ACC112 (cell line): ENCODE measurements at regions not wholly inside any gene's neighbourhood (a gene's known extent, or its start where the extent isn't known, plus 50 kb on each side); places are given as distances from the start of the nearest gene placed in this dataset.
"Not testable (repeated sequence)": the region's sequence is repeated elsewhere in the genome, so short reads cannot be mapped to it uniquely, and the experiment has no call there.

Experiments used
- H2AFZ ChIP-seq: fragments of 200-600 bp; sonication (generic); one replicate; pipeline ENCODE4 v1.6.0; 2017; ENCODE audit warnings: antibody characterized with exemption, low read length; ENCODE audit not compliant: unreplicated experiment
- H3K27ac ChIP-seq: fragments of 200-600 bp; sonication (generic); 2 replicates; pipeline ENCODE4 v1.5.1; 2014; ENCODE audit warnings: low read depth, mild to moderate bottlenecking, antibody characterized with exemption, low read length, moderate library complexity
- H3K27me3 ChIP-seq: fragments of 200-600 bp; sonication (generic); 2 replicates; pipeline ENCODE4 v1.6.1; 2014; ENCODE audit warnings: mild to moderate bottlenecking, antibody characterized with exemption, low read length, moderate library complexity, mixed read lengths; ENCODE audit not compliant: insufficient read depth
- H3K36me3 ChIP-seq: fragments of 200-600 bp; sonication (generic); 2 replicates; pipeline ENCODE4 v1.6.1; 2016; ENCODE audit warnings: mild to moderate bottlenecking, antibody characterized with exemption, low read length, moderate library complexity, mixed read lengths; ENCODE audit not compliant: insufficient read depth
- H3K4me1 ChIP-seq: fragments of 200-600 bp; sonication (generic); one replicate; pipeline ENCODE4 v1.6.1; 2016; ENCODE audit warnings: low read length, mixed read lengths; ENCODE audit not compliant: insufficient read depth, unreplicated experiment, control insufficient read depth
- H3K4me3 ChIP-seq: fragments of 200-600 bp; sonication (generic); 2 replicates; pipeline ENCODE4 v1.5.1; 2014; ENCODE audit warnings: mild to moderate bottlenecking, low read depth, low read length
- H3K79me2 ChIP-seq: fragments of 200-600 bp; sonication (generic); one replicate; pipeline ENCODE4 v1.6.0; 2016; ENCODE audit warnings: low read length; ENCODE audit not compliant: control insufficient read depth, unreplicated experiment, insufficient read depth

DNA sequence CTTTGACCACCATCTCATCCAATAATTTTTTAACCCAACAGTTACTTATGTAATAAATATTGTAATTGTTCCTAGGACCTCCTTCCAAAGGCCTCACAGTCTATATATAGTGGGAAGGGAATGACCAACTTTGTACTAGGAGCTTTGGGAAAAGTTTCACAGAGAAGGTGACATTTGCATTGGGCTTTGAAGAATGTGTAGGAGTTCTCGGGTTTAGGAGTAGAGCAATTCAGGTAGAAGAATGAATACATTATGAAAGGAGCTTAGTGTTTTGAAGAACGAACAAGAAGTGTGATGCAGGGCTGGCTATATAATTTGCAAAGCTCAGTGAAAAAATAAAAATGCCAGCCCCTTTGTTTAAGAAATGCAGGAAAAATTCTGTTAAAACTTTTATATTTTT, 330.4 kb upstream of the DEPDC1 start:
- Histone ChIP-seq H3K4me1 (no peaks in the 10 kb centered on the region), H3K27me3 (no peaks in the 10 kb centered on the region), H3K36me3 (no peaks in the 10 kb centered on the region), H3K4me3 (no peak overlapping the region), H3K27ac (no peak overlapping the region), H2AFZ (no peak overlapping the region), H3K79me2 (no peaks in the 10 kb centered on the region)

DNA sequence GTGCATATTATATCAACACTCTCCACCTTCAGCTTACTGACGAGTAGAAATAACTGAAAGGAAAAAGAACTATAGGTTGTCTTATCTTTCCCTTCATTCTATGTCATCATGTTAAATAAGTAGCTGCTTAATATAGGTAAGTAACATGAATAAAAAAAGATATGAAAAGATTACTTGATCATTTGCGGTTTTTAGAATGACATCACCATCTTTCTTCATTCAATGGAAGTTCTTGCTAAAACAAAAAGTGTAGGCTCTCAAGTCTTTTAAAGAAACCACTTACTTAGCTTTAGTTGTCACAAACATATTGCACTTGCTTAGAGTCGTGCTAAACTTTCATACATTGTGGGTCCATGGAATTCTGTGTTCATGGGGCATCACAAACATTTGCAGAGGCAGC, 331.1 kb upstream of the DEPDC1 start:
- H3K79me2 ChIP-seq: no peaks in the 10 kb centered on the region
- H3K27me3 ChIP-seq: no peaks in the 10 kb centered on the region
- H3K36me3 ChIP-seq: no peaks in the 10 kb centered on the region
- no peak overlapping the region for H3K27ac ChIP-seq
- H2AFZ ChIP-seq: no peak overlapping the region
- H3K4me1 ChIP-seq: no peaks in the 10 kb centered on the region
- no peak overlapping the region for H3K4me3 ChIP-seq

DNA sequence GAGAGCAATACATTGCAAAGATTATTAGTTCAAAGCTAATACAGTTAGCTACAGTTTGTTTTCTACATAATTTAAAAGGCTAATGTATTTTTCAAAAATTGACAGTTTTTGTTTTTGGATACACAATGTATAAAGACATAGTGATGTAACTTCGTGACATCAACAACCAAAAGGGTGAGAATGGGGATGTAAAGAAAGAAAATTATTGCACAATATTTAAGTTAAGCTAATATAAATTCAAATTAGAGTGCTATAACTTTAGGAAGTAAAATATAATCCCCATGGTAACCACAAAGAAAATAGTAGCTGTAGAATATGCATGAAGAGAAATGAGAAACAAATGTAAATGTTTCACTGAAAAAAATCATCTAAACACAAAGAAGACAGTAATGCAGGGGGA, 334.4 kb upstream of the DEPDC1 start:
- Histone ChIP-seq H3K36me3 (no peaks in the 10 kb centered on the region), H3K79me2 (no peaks in the 10 kb centered on the region), H3K27ac (no peak overlapping the region)

DNA sequence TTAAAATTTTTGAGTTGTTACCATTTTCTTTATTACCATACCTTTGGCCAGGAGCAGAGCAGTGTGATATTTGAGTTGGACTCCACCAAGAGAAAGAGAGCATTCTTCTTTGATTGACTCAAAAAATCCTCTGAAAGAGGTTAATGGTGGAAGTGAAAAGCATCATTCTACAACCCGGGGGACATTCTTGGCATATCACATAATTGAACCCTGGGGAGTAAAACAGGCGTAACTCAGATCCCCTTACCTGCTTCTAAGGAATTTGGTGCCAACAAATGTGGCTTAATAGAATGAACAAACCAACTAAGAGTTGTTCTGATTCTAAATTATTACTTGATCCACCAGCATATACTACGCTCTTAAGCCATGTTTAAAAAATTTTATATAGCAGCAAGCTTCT, 351.1 kb upstream of the DEPDC1 start:
- H3K27me3 ChIP-seq: no peaks in the 10 kb centered on the region
- no peaks in the 10 kb centered on the region for H3K79me2 ChIP-seq
- no peaks in the 10 kb centered on the region for H3K36me3 ChIP-seq
- H2AFZ ChIP-seq: no peak overlapping the region
- no peak overlapping the region for H3K27ac ChIP-seq
- H3K4me3 ChIP-seq: no peak overlapping the region
- H3K4me1 ChIP-seq: no peaks in the 10 kb centered on the region

More for the DNA sequence above, 334.4 kb upstream of the DEPDC1 start:
- Histone ChIP-seq H3K4me3 (no peak overlapping the region), H2AFZ (no peak overlapping the region), H3K4me1 (no peaks in the 10 kb centered on the region), H3K27me3 (no peaks in the 10 kb centered on the region)

DNA sequence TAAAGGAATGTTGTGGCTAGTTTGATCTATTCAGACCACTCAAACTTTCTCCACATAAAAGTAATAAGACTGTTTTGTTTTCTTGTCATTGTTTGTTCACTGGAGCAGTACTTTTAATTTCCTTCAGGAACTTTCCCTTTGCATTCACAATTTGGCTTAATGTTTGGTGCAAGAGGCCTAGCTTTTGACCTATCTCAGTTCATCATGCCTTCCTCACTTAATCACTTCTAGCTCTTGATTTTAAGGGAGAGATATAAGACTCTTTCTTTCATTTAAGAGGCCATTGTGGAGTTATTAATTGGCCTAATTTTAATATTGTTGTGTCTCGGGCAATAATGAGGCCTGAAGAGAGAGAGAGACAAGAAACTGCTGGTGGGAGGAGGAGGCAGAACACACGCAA, 371.7 kb upstream of the DEPDC1 start:
- Histone ChIP-seq H2AFZ (no peak overlapping the region), H3K79me2 (no peaks in the 10 kb centered on the region), H3K36me3 (no peaks in the 10 kb centered on the region), H3K27me3 (no peaks in the 10 kb centered on the region), H3K27ac (no peak overlapping the region), H3K4me1 (no peaks in the 10 kb centered on the region), H3K4me3 (no peak overlapping the region)

DNA sequence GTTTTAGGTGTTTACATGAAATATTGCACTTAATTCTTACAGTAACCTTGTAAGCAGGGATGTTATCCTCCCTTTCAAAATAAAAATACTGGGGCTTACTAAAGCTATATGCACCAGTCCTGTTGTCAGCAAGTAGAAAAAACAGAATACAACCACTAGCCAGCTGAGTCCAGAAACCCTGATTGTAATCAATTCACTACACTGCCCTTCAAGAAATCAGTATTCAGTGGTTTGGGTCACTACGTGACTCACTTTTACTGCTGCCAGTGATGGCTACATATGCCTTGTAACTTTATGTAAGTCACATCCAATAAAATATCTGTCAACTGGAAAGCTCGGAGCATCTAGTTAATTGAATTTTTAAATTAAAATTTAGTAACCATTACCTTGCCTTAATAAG, 376.3 kb upstream of the DEPDC1 start:
- Histone ChIP-seq H2AFZ (no peak overlapping the region), H3K79me2 (no peaks in the 10 kb centered on the region), H3K27me3 (no peaks in the 10 kb centered on the region), H3K4me1 (no peaks in the 10 kb centered on the region), H3K27ac (no peak overlapping the region), H3K4me3 (no peak overlapping the region), H3K36me3 (no peaks in the 10 kb centered on the region)

DNA sequence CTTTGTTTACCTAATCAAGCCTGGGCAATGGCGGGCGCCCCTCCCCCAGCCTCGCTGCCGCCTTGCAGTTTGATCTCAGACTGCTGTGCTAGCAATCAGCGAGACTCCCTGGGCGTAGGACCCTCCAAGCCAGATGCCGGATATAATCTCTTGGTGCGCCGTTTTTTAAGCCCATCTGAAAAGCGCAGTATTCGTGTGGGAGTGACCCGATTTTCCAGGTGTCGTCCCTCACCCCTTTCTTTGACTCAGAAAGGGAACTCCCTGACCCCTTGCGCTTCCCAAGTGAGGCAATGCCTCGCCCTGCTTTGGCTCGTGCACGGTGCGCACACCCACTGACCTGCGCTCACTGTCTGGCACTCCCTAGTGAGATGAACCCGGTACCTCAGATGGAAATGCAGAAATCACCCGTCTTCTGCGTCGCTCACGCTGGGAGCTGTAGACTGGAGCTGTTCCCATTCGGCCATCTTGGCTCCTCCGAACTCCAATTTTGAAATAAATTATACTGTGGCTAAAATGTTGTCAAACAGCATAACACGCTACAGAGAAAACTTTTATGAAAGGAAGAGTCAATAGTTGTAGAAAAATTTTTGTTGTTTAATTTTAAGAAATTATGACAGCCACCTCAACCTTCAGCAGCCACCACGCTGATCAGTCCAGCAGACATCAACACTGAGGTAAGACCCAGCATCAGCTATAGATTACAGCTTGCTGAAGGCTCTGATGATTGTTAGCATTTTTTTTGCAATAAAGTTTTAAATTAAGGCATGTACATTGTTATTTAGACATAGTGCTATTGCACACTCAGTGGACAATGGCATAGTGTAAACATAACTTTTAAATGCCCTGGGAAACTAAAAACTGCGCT, 384.7 kb upstream of the DEPDC1 start:
- not testable (repeated sequence) for H2AFZ ChIP-seq, H3K27me3 ChIP-seq, H3K36me3 ChIP-seq, H3K27ac ChIP-seq, H3K4me1 ChIP-seq, H3K4me3 ChIP-seq, H3K79me2 ChIP-seq

DNA sequence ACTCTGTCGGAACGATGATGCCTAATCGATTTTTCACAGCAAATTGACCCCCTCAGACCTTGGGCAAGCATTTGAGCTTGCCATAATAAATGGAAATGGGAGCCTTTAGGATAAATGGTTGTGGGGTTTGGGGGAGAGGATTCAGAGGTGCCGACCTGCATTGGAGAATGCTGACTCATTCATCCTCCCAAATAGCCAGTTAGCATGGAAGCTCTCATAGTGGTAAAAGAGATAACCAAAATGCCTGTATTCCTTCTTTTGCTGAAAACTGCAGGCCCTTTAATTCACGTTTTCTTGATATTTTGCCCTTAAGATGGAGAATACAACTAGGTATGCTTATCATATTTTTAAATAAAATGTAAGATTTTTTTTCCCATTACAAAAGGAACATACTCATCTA, 392.6 kb upstream of the DEPDC1 start:
- Histone ChIP-seq H3K4me3 (no peak overlapping the region), H2AFZ (no peak overlapping the region), H3K27me3 (no peaks in the 10 kb centered on the region), H3K36me3 (no peaks in the 10 kb centered on the region), H3K79me2 (no peaks in the 10 kb centered on the region), H3K27ac (no peak overlapping the region), H3K4me1 (no peaks in the 10 kb centered on the region)

DNA sequence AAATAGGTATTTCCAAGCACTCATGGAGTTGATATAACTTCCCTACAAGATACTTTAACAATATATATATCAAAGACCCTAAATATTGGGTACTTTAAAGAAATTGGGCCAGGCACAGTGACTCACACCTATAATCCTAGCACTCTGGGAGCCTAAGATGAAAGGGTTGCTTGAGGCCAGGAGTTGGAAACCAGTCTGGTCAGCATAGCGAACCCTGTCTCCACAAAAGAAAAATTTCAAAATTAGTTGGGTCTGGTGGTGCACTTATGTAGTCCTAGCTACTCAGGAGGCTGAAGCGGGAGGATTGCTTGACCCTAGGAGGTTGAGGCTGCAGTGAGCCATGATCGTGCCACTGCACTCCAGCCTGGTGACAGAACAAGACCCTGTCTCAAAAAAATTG, 393.9 kb upstream of the DEPDC1 start:
- no peak overlapping the region for H3K4me3 ChIP-seq
- H3K79me2 ChIP-seq: no peaks in the 10 kb centered on the region
- H3K27ac ChIP-seq: no peak overlapping the region
- no peaks in the 10 kb centered on the region for H3K36me3 ChIP-seq
- H2AFZ ChIP-seq: no peak overlapping the region
- no peaks in the 10 kb centered on the region for H3K4me1 ChIP-seq
- no peaks in the 10 kb centered on the region for H3K27me3 ChIP-seq

DNA sequence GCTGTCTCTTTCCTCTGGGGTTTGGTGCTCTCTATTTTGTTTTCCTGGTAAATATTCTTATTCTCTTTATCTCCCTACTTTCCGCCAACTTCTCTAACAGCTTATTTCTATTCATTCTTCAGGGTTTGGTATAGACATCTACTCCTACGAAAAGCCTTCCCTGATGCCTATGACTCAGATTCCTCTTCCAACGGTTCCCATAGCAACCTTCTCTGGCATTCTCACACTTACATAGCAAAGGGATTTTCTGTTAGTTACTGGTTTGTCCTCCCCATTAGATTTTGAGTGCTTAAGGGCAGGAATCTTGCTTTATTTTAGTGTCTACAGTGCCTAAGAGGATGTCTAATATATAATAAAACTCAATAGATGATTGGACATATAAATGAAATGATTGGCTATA, 407.6 kb upstream of the DEPDC1 start:
- Histone ChIP-seq H3K79me2 (no peaks in the 10 kb centered on the region), H3K4me3 (no peak overlapping the region), H3K27ac (no peak overlapping the region), H2AFZ (no peak overlapping the region), H3K4me1 (no peaks in the 10 kb centered on the region), H3K27me3 (no peaks in the 10 kb centered on the region), H3K36me3 (no peaks in the 10 kb centered on the region)

DNA sequence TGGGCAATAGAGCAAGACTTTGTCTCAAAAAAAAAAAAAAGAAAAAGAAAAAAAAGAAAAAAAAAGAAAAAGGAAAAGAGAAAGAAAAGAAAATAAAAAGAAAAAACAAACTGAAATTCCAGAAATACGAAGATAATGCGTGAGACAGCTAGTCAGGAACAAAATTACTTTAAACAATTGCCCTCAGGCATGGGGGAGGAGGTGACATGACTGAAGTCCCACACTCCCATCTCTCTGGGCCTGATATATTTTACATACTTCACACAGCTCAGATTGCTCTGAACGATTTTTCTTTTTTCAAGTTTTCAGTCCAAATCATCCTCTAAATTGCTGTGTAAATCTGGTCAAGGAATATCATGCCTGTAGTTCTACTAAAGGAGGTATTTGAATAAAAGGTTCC, 409.5 kb upstream of the DEPDC1 start:
- no peaks in the 10 kb centered on the region for H3K79me2 ChIP-seq
- H3K4me3 ChIP-seq: no peak overlapping the region
- no peak overlapping the region for H3K27ac ChIP-seq
- H3K36me3 ChIP-seq: no peaks in the 10 kb centered on the region
- no peaks in the 10 kb centered on the region for H3K27me3 ChIP-seq
- H3K4me1 ChIP-seq: no peaks in the 10 kb centered on the region
- no peak overlapping the region for H2AFZ ChIP-seq
